Nephron (organoid): ENCODE measurements at regions not wholly inside any gene's neighbourhood (a gene's known extent, or its start where the extent isn't known, plus 50 kb on each side); places are given as distances from the start of the nearest gene placed in this dataset.

Experiments used
- H3K27ac Mint-ChIP-seq, 3 experiments: 2 replicates each; pipeline ENCODE4 v1.8.0; 2020; ENCODE audit warnings: mixed read lengths in 3 of 3, mild to moderate bottlenecking in 2 of 3, moderate library complexity in 1 of 3
- H3K27me3 Mint-ChIP-seq: 2 replicates; pipeline ENCODE4 v1.8.0; 2021; ENCODE audit warnings: low read depth, mild to moderate bottlenecking, moderate library complexity, mixed read lengths
- H3K36me3 Mint-ChIP-seq: 2 replicates; pipeline ENCODE4 v1.8.0; 2020; ENCODE audit warnings: low read depth, mixed read lengths
- H3K4me1 Mint-ChIP-seq: 2 replicates; pipeline ENCODE4 v1.8.0; 2020; ENCODE audit warnings: mixed read lengths
- H3K4me3 Mint-ChIP-seq, 3 experiments: 2 replicates each; pipeline ENCODE4 v1.8.0; 2020; ENCODE audit warnings: mild to moderate bottlenecking in 3 of 3, mixed read lengths in 3 of 3, moderate library complexity in 2 of 3
- H3K9me3 Mint-ChIP-seq: 2 replicates; pipeline ENCODE4 v1.8.0; 2020; ENCODE audit warnings: mixed read lengths
- CTCF ChIP-seq, 3 experiments: fragments of 200-600 bp; sonication (generic); IDR thresholded peaks; one replicate each; pipeline ENCODE4 v1.5.0; 2021; ENCODE audit warnings: antibody characterized with exemption in 3 of 3; ENCODE audit not compliant: unreplicated experiment in 3 of 3

GRCh38 chr12:127254420-127254955, 1012.5 kb upstream of the TMEM132C start:
- H3K27ac Mint-ChIP-seq = no peak overlapping the region
- H3K9me3 Mint-ChIP-seq = no peaks in the 10 kb centered on the region
- H3K27me3 Mint-ChIP-seq = no peaks in the 10 kb centered on the region
- H3K4me3 Mint-ChIP-seq = no peak overlapping the region
- no peaks in the 10 kb centered on the region for H3K4me1 Mint-ChIP-seq
- H3K36me3 Mint-ChIP-seq = no peaks in the 10 kb centered on the region
- no peak for TF ChIP-seq CTCF (IDR thresholded peaks at IDR 0.05; ENCODE audit: unreplicated experiment in 3 of 3)

- Mint-ChIP-seq H3K36me3 (no peaks in the 10 kb centered on the region), H3K9me3 (no peaks in the 10 kb centered on the region), H3K27me3 (no peaks in the 10 kb centered on the region), H3K4me3 (no peak overlapping the region), H3K27ac (no peak overlapping the region), H3K4me1 (no peaks in the 10 kb centered on the region)
- no peak for TF ChIP-seq CTCF (IDR thresholded peaks at IDR 0.05; ENCODE audit: unreplicated experiment in 3 of 3)
Measured at GRCh38 chr12:127257366-127257935, 1009.5 kb upstream of the TMEM132C start.

DNA sequence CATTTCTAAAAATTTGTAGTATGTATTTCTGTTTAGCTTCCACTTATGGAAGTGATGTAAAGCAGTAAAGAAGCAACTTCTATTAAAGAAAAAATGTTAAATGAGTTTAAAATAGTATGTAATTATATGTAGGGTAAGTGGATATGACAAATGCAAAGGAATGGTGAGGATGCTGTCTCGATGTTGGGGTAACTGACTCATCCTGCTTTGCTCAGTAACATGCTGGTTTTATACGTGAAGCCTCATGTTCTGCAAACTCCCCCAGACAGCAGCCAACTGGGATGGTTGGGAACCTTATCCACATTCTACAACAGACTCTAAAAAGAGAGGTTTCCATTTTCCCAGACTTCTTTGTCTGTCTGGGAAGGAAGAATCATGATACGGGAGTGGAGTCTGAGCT, 1006.4 kb upstream of the TMEM132C start:
- TF ChIP-seq CTCF (IDR thresholded peaks at IDR 0.05; ENCODE audit: unreplicated experiment in 3 of 3) = no peak
- Mint-ChIP-seq H3K27me3 (no peaks in the 10 kb centered on the region), H3K4me3 (no peak overlapping the region), H3K9me3 (peaks cover 3% of the 10 kb centered on the region), H3K27ac (no peak overlapping the region), H3K36me3 (no peaks in the 10 kb centered on the region), H3K4me1 (no peaks in the 10 kb centered on the region)

GRCh38 chr12:127260999-127261398, 1006.0 kb upstream of the TMEM132C start:
- no peak for TF ChIP-seq CTCF (IDR thresholded peaks at IDR 0.05; ENCODE audit: unreplicated experiment in 3 of 3)
- Mint-ChIP-seq H3K4me3 (no peak overlapping the region), H3K36me3 (no peaks in the 10 kb centered on the region), H3K9me3 (peaks cover 3% of the 10 kb centered on the region), H3K27me3 (no peaks in the 10 kb centered on the region), H3K4me1 (no peaks in the 10 kb centered on the region), H3K27ac (no peak overlapping the region)

- H3K27me3 Mint-ChIP-seq = peaks cover 3% of the 10 kb centered on the region
- no peaks in the 10 kb centered on the region for H3K4me1 Mint-ChIP-seq
- H3K27ac Mint-ChIP-seq = no peak overlapping the region
- H3K9me3 Mint-ChIP-seq = peaks cover 3% of the 10 kb centered on the region
- no peaks in the 10 kb centered on the region for H3K36me3 Mint-ChIP-seq
- no peak overlapping the region for H3K4me3 Mint-ChIP-seq
- no peak for TF ChIP-seq CTCF (IDR thresholded peaks at IDR 0.05; ENCODE audit: unreplicated experiment in 3 of 3)
Measured at GRCh38 chr12:127262615-127263014, 1004.4 kb upstream of the TMEM132C start.

DNA sequence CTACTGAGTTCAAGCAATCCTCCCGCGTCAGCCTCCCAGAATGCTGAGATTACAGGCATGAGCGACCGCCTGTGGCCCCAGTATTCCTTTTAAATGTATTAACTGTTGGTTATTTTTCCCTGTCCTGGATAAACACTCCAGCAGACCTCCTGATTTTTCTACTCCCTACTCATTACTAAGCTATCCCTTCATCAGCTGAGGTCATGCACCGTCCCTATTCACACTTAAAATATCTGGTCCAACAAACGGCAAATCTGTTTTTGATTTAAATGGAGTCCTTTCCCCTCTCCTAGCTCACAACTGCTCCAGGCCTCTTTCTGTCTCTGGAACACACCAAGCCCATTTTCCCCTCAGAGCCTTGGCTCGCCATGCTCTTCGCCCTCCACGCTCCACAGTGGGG, 1003.3 kb upstream of the TMEM132C start:
- Mint-ChIP-seq H3K27ac (no peak overlapping the region), H3K4me1 (no peaks in the 10 kb centered on the region), H3K36me3 (no peaks in the 10 kb centered on the region), H3K27me3 (peaks cover 3% of the 10 kb centered on the region), H3K4me3 (no peak overlapping the region), H3K9me3 (peaks cover 3% of the 10 kb centered on the region)
- TF ChIP-seq CTCF (IDR thresholded peaks at IDR 0.05; ENCODE audit: unreplicated experiment in 3 of 3) = no peak
